Endothelial cell of umbilical vein (primary cell): ENCODE measurements at regions not wholly inside any gene's neighbourhood (a gene's known extent, or its start where the extent isn't known, plus 50 kb on each side); places are given as distances from the start of the nearest gene placed in this dataset.

Source experiments
- BruUV-seq: library from RNA; stranded (reverse); fragments of 400-500 nt; replicated peaks from 2 replicates; lab custom pipeline; 2021; lab: Mats Ljungman, UMichigan
- CTCF ChIA-PET: fragments of 300-600, 350-600 bp; sonication (Branson Sonifier 250); formaldehyde crosslinking; loops from one replicate; lab custom pipeline; 2021; ENCODE audit warnings: antibody characterized with exemption, inconsistent platforms; lab: Charles Lee
- POLR2A ChIA-PET: fragments of 300-600, 350-600 bp; sonication (Branson Sonifier 250); formaldehyde crosslinking; loops from one replicate; lab custom pipeline; 2021; ENCODE audit warnings: antibody characterized with exemption, inconsistent platforms; lab: Charles Lee
- DNase-seq: peaks from one replicate; pipeline ENCODE4 v3.0.0-alpha.2; 2011; ENCODE audit warnings: low read depth, low spot score
- FAIRE-seq: peaks from 2 replicates; lab custom pipeline; 2011; peaks lifted over from hg19 to GRCh38; lab: Jason Lieb, UNC
- H2AFZ ChIP-seq: 2 replicates; pipeline ENCODE4 v1.6.0; 2012; ENCODE audit warnings: low read depth, low read length, control low read depth, inconsistent platforms
- H3K27ac ChIP-seq: 2 replicates; pipeline ENCODE4 v1.5.1; 2011; ENCODE audit warnings: low read depth, mild to moderate bottlenecking, control low read depth, low read length, moderate library complexity; ENCODE audit not compliant: insufficient read depth
- H3K27me3 ChIP-seq, 2 experiments: 2 replicates each; pipeline versions ENCODE4 v1.6.0 to v1.6.1; 2011; ENCODE audit warnings: low read length in 2 of 2, mixed read lengths in 1 of 2; ENCODE audit not compliant: control insufficient read depth in 2 of 2, insufficient read depth in 2 of 2
- H3K36me3 ChIP-seq, 2 experiments: 2 replicates in 1 of 2; 3 replicates in 1 of 2; pipeline ENCODE4 v1.5.1; 2011; ENCODE audit warnings: low read length in 2 of 2, mild to moderate bottlenecking in 1 of 2, moderate library complexity in 1 of 2; ENCODE audit not compliant: control insufficient read depth in 2 of 2, insufficient read depth in 2 of 2; ENCODE audit errors: extremely low read depth in 1 of 2
- H3K4me1 ChIP-seq: 3 replicates; pipeline ENCODE4 v1.5.1; 2011; ENCODE audit warnings: mild to moderate bottlenecking, low read length; ENCODE audit not compliant: control insufficient read depth, insufficient read depth; ENCODE audit errors: extremely low read depth
- H3K4me2 ChIP-seq: 2 replicates; pipeline ENCODE4 v1.6.1; 2011; ENCODE audit warnings: low read length, control low read depth, mixed read lengths; ENCODE audit not compliant: insufficient read depth
- H3K4me3 ChIP-seq, 3 experiments: fragments of 200-600 bp in 1 of 3; sonication (generic), shearing (Covaris generic) in 1 of 3; replicated peaks in 1 of 3; 2 replicates each; pipeline ENCODE4 v1.5.1; 2011 to 2016; ENCODE audit warnings: control low read depth in 3 of 3, low read length in 3 of 3, mild to moderate bottlenecking in 2 of 3, inconsistent platforms in 1 of 3, low read depth in 1 of 3, moderate library complexity in 1 of 3; ENCODE audit not compliant: insufficient read depth in 1 of 3
- H3K79me2 ChIP-seq: 2 replicates; pipeline ENCODE4 v1.6.0; 2012; ENCODE audit warnings: low read length, inconsistent platforms; ENCODE audit not compliant: control insufficient read depth, insufficient read depth
- H3K9ac ChIP-seq: replicated peaks from 2 replicates; pipeline ENCODE3; 2011; ENCODE audit warnings: low read length, control low read depth; ENCODE audit not compliant: insufficient read depth; ENCODE audit errors: extremely low read depth
- H3K9me1 ChIP-seq: replicated peaks from 3 replicates; pipeline ENCODE4 v1.6.0; 2011; ENCODE audit warnings: mild to moderate bottlenecking, low read length; ENCODE audit not compliant: control insufficient read depth, insufficient read depth; ENCODE audit errors: extremely low read depth
- H3K9me3 ChIP-seq: replicated peaks from 2 replicates; pipeline ENCODE4 v1.5.1; 2012; ENCODE audit warnings: low read length, inconsistent platforms; ENCODE audit not compliant: control insufficient read depth, insufficient read depth
- H4K20me1 ChIP-seq: replicated peaks from 2 replicates; pipeline ENCODE3; 2011; ENCODE audit warnings: mild to moderate bottlenecking, low read length; ENCODE audit not compliant: control insufficient read depth, insufficient read depth; ENCODE audit errors: extremely low read depth
- CTCF ChIP-seq, 2 donors: IDR thresholded peaks; 1 replicate in 1 of 2; 2 replicates in 1 of 2; pipeline ENCODE4 v1.5.1; 2011; ENCODE audit warnings: low read length in 2 of 2, mild to moderate bottlenecking in 2 of 2, moderate library complexity in 2 of 2, control low read depth in 1 of 2, inconsistent platforms in 1 of 2, low read depth in 1 of 2; ENCODE audit not compliant: insufficient read depth in 1 of 2; ENCODE audit errors: extremely low read depth in 1 of 2
- EZH2 ChIP-seq: IDR thresholded peaks from 2 replicates; pipeline ENCODE4 v1.6.1; 2012; ENCODE audit warnings: borderline replicate concordance, low read depth, mild to moderate bottlenecking, moderate library complexity, low read length, inconsistent platforms; ENCODE audit not compliant: severe bottlenecking
- MYC ChIP-seq: IDR thresholded peaks from one replicate; pipeline ENCODE4 v1.6.1; 2011; ENCODE audit warnings: mild to moderate bottlenecking, low read depth, low read length
- POLR2A ChIP-seq: IDR thresholded peaks from 2 replicates; pipeline ENCODE4 v1.6.1; 2012; ENCODE audit warnings: low read depth, mild to moderate bottlenecking, control low read depth, low read length
- POLR2AphosphoS5 ChIP-seq: IDR thresholded peaks from 2 replicates; pipeline ENCODE4 v1.6.1; 2012; ENCODE audit warnings: low read depth, mild to moderate bottlenecking, control low read depth, low read length, moderate library complexity; ENCODE audit not compliant: insufficient read depth
- dilution Hi-C: fragments of 300-500 bp; cut with MboI; formaldehyde crosslinking; loops from one replicate; pipeline ENCODE4 v1.15.0; 2019; ENCODE audit warnings: low sequenced_read_pairs; ENCODE audit not compliant: extremely low pct_ligation_motif_present
- intact Hi-C: fragments of 100-400 bp; cut with micrococcal nuclease; formaldehyde crosslinking; loops from one replicate; pipeline ENCODE4 v1.10.0; 2022
- TF ChIP-seq, protein P1 (sequence below): IDR thresholded peaks from 2 replicates; pipeline ENCODE4 v1.6.1; 2011; ENCODE audit not compliant: insufficient read depth, insufficient read length

GRCh38 chr1:56423716-56424115 is 155.6 kb downstream of the PLPP3 start:
- Histone ChIP-seq H4K20me1 (no peaks in the 10 kb centered on the region), H3K4me3 (no peak overlapping the region), H3K4me2 (no peak overlapping the region), H3K27me3 (no peaks in the 10 kb centered on the region), H3K27ac (no peak overlapping the region), H3K4me1 (peaks cover 9% of the 10 kb centered on the region), H3K79me2 (no peaks in the 10 kb centered on the region), H3K36me3 (no peaks in the 10 kb centered on the region), H3K9ac (no peak overlapping the region), H3K9me1 (no peaks in the 10 kb centered on the region), H3K9me3 (no peaks in the 10 kb centered on the region), H2AFZ (no peak overlapping the region)
- no TSS peak for BruUV-seq
- intact Hi-C loops = no loop called here
- ChIA-PET POLR2A (no interaction called here), CTCF (interaction anchor here (0.6 to 1.6 kb wide), 2 partner anchors 12 to 175 kb away, joined by 3 to 6 read pairs; no protein-coding TSS in a partner anchor)
- dilution Hi-C loops = no loop called here
- no peak for DNase-seq
- no peak for TF ChIP-seq MYC
- no peak for TF ChIP-seq POLR2AphosphoS5
- no peak for TF ChIP-seq POLR2A
- TF ChIP-seq, protein P1, sequence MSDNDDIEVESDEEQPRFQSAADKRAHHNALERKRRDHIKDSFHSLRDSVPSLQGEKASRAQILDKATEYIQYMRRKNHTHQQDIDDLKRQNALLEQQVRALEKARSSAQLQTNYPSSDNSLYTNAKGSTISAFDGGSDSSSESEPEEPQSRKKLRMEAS = no peak
- TF ChIP-seq EZH2 = no peak
- FAIRE-seq = no peak

DNA sequence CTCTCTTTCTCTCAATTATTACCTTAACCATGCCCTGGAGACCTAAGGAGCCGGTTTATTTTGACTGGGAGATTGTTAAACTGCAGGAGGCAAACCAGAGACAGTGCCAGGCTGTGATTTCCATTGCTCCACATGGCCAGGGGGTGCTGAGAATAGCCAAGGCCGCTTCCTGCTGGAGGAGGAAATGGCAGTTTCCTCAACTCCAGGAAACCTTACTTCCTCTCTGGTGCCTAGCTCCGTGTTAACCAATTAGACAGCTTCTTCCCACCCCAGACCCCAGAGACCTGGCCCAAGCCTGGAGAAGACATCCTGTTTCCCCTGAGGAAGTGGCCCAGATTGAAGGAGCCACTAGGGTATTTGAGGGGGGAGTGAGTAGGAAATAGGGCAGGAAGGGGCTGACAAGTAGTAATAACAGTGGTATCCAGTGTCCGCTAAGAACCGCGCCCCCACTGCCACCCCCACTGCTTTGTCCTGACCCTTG is 161.2 kb downstream of the PLPP3 start:
- Histone ChIP-seq H3K9me3 (no peaks in the 10 kb centered on the region), H3K9me1 (no peaks in the 10 kb centered on the region), H4K20me1 (no peaks in the 10 kb centered on the region), H2AFZ (peak overlapping the region; percentile 5), H3K4me1 (peaks cover 16% of the 10 kb centered on the region), H3K9ac (no peak overlapping the region), H3K79me2 (no peaks in the 10 kb centered on the region), H3K4me2 (peak overlapping the region; percentile 13), H3K27me3 (no peaks in the 10 kb centered on the region), H3K27ac (peak overlapping the region; percentile 1), H3K4me3 (no peak overlapping the region), H3K36me3 (no peaks in the 10 kb centered on the region)
- DNase-seq = no peak
- TF ChIP-seq CTCF (IDR thresholded peaks at IDR 0.05; ENCODE audit: extremely low read depth in 1 of 2, insufficient read depth in 1 of 2, low read depth in 1 of 2, low read length in 2 of 2) (no peak), MYC (peak; percentile 50), EZH2 (no peak)
- BruUV-seq = no TSS peak
- intact Hi-C loops (loop anchor here (1.0 to 5.0 kb wide), 2 partner anchors 39 to 161 kb away; partner anchors contain the start of gene PLPP3), dilution Hi-C loops (no loop called here)
- CTCF ChIA-PET = interaction anchor here (0.9 to 2.3 kb wide), 9 partner anchors 12 to 167 kb away, joined by 3 to 13 read pairs (median 4); partner anchors contain the start of gene PLPP3
- no peak for FAIRE-seq
- POLR2A ChIA-PET = no interaction called here
